KMS-11 (cell line): ENCODE measurements at regions not wholly inside any gene's neighbourhood (a gene's known extent, or its start where the extent isn't known, plus 50 kb on each side); places are given as distances from the start of the nearest gene placed in this dataset.
"Not testable (repeated sequence)": the region's sequence is repeated elsewhere in the genome, so short reads cannot be mapped to it uniquely, and the experiment has no call there.

ENCODE experiments used
- H2AFZ ChIP-seq: fragments of 200-600 bp; sonication (generic); 2 replicates; pipeline ENCODE4 v1.6.1; 2016; ENCODE audit warnings: antibody characterized with exemption, mixed run types, low read depth
- H3K27ac ChIP-seq: fragments of 200-600 bp; sonication (generic); 2 replicates; pipeline ENCODE4 v1.6.1; 2016; ENCODE audit warnings: mild to moderate bottlenecking, mixed run types
- H3K27me3 ChIP-seq: fragments of 200-600 bp; sonication (generic); 2 replicates; pipeline ENCODE4 v1.6.1; 2017; ENCODE audit warnings: mild to moderate bottlenecking, low read depth, mixed run types, moderate library complexity; ENCODE audit not compliant: insufficient read depth
- H3K36me3 ChIP-seq: fragments of 200-600 bp; sonication (generic); 2 replicates; pipeline ENCODE4 v1.6.1; 2017; ENCODE audit warnings: mild to moderate bottlenecking, mixed run types; ENCODE audit not compliant: insufficient read depth
- H3K4me1 ChIP-seq: fragments of 200-600 bp; sonication (generic); 2 replicates; pipeline ENCODE4 v1.6.1; 2016; ENCODE audit warnings: mild to moderate bottlenecking, low read depth, mixed run types; ENCODE audit not compliant: poor library complexity, severe bottlenecking
- H3K4me2 ChIP-seq: fragments of 200-600 bp; sonication (generic); 2 replicates; pipeline ENCODE4 v1.7.0; 2016; ENCODE audit warnings: mild to moderate bottlenecking, mixed run types
- H3K4me3 ChIP-seq: fragments of 200-600 bp; sonication (generic); IDR thresholded peaks from 2 replicates; pipeline ENCODE4 v1.6.1; 2017; ENCODE audit warnings: low read depth, low read length, mixed read lengths; ENCODE audit not compliant: insufficient read depth
- H3K79me2 ChIP-seq: fragments of 200-600 bp; sonication (generic); 2 replicates; pipeline ENCODE4 v1.6.1; 2016; ENCODE audit warnings: low read depth, mixed run types; ENCODE audit not compliant: insufficient read depth
- H3K9ac ChIP-seq: fragments of 200-600 bp; sonication (generic); 2 replicates; pipeline ENCODE4 v1.6.1; 2016; ENCODE audit warnings: mild to moderate bottlenecking, mixed run types
- H4K20me1 ChIP-seq: fragments of 200-600 bp; sonication (generic); 2 replicates; pipeline ENCODE4 v1.6.1; 2016; ENCODE audit warnings: mild to moderate bottlenecking, mixed run types; ENCODE audit not compliant: insufficient read depth
- TF ChIP-seq, protein P1 (sequence below): fragments of 200-600 bp; sonication (generic); conservative IDR thresholded peaks from 2 replicates; pipeline ENCODE4 v1.6.1; 2017; ENCODE audit warnings: low read depth, mild to moderate bottlenecking, antibody characterized with exemption, low read length, moderate library complexity, mixed read lengths

GRCh38 chr12:25702553-25702952 lies 149.5 kb upstream of the LMNTD1 start:
- H4K20me1 ChIP-seq, result no peaks in the 10 kb centered on the region
- TF ChIP-seq, protein P1, sequence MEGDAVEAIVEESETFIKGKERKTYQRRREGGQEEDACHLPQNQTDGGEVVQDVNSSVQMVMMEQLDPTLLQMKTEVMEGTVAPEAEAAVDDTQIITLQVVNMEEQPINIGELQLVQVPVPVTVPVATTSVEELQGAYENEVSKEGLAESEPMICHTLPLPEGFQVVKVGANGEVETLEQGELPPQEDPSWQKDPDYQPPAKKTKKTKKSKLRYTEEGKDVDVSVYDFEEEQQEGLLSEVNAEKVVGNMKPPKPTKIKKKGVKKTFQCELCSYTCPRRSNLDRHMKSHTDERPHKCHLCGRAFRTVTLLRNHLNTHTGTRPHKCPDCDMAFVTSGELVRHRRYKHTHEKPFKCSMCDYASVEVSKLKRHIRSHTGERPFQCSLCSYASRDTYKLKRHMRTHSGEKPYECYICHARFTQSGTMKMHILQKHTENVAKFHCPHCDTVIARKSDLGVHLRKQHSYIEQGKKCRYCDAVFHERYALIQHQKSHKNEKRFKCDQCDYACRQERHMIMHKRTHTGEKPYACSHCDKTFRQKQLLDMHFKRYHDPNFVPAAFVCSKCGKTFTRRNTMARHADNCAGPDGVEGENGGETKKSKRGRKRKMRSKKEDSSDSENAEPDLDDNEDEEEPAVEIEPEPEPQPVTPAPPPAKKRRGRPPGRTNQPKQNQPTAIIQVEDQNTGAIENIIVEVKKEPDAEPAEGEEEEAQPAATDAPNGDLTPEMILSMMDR, result no peak
- H3K4me1 ChIP-seq, result no peaks in the 10 kb centered on the region
- H3K4me3 ChIP-seq, result no peak overlapping the region
- H3K9ac ChIP-seq, result no peak overlapping the region
- H3K27me3 ChIP-seq, result no peaks in the 10 kb centered on the region
- no peak overlapping the region for H3K4me2 ChIP-seq
- H3K79me2 ChIP-seq, result no peaks in the 10 kb centered on the region
- H3K27ac ChIP-seq, result no peak overlapping the region
- H2AFZ ChIP-seq, result no peak overlapping the region
- no peaks in the 10 kb centered on the region for H3K36me3 ChIP-seq

DNA sequence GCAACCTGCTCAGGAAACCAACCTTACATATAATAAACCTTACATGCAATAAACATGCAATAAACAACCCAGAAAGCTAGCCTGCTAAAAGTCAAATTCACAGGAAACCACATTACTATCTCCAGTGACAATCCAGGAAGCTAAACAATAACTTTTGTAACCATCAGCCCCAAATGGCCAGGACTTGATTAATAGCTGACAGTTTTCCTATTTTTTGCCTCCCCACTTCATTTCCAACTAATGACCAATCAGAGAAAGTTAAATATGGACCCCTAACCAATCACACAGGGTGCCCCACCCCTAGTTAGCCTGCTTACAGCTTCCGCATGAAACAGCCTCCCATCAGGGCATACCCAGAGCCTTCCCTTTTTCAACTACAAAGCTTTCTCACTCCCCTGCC lies 152.2 kb upstream of the LMNTD1 start:
- H3K4me2 ChIP-seq, result no peak overlapping the region
- TF ChIP-seq, protein P1, result no peak
- H3K4me1 ChIP-seq, result no peaks in the 10 kb centered on the region

GRCh38 chr12:25706646-25707045 lies 153.6 kb upstream of the LMNTD1 start:
- not testable (repeated sequence) for H3K4me1 ChIP-seq, H3K79me2 ChIP-seq, H3K4me3 ChIP-seq, H3K4me2 ChIP-seq, H3K27ac ChIP-seq, H3K36me3 ChIP-seq, H2AFZ ChIP-seq, H3K27me3 ChIP-seq, H4K20me1 ChIP-seq, H3K9ac ChIP-seq

More for the DNA sequence above, 152.2 kb upstream of the LMNTD1 start:
- H2AFZ ChIP-seq, result no peak overlapping the region
- no peak overlapping the region for H3K27ac ChIP-seq
- H3K79me2 ChIP-seq, result no peaks in the 10 kb centered on the region
- no peak overlapping the region for H3K4me3 ChIP-seq
- H3K9ac ChIP-seq, result no peak overlapping the region
- no peaks in the 10 kb centered on the region for H3K27me3 ChIP-seq
- no peaks in the 10 kb centered on the region for H4K20me1 ChIP-seq
- no peaks in the 10 kb centered on the region for H3K36me3 ChIP-seq

- no peaks in the 10 kb centered on the region for H3K36me3 ChIP-seq
Measured at GRCh38 chr12:25707056-25707455, 154.0 kb upstream of the LMNTD1 start.

GRCh38 chr12:25708661-25709060 lies 155.6 kb upstream of the LMNTD1 start:
- H3K4me2 ChIP-seq, result no peak overlapping the region
- no peaks in the 10 kb centered on the region for H3K27me3 ChIP-seq
- TF ChIP-seq, protein P1, result no peak
- no peak overlapping the region for H3K9ac ChIP-seq
- no peaks in the 10 kb centered on the region for H3K79me2 ChIP-seq
- no peak overlapping the region for H2AFZ ChIP-seq
- no peak overlapping the region for H3K27ac ChIP-seq
- no peak overlapping the region for H3K4me3 ChIP-seq
- H3K36me3 ChIP-seq, result no peaks in the 10 kb centered on the region
- H4K20me1 ChIP-seq, result no peaks in the 10 kb centered on the region
- H3K4me1 ChIP-seq, result peaks cover 20% of the 10 kb centered on the region

More at GRCh38 chr12:25707056-25707455, 154.0 kb upstream of the LMNTD1 start:
- Histone ChIP-seq H3K79me2 (no peaks in the 10 kb centered on the region), H3K4me2 (no peak overlapping the region), H3K27ac (no peak overlapping the region), H3K27me3 (no peaks in the 10 kb centered on the region), H3K4me3 (no peak overlapping the region), H3K9ac (no peak overlapping the region), H4K20me1 (no peaks in the 10 kb centered on the region), H2AFZ (no peak overlapping the region), H3K4me1 (peaks cover 4% of the 10 kb centered on the region)
- TF ChIP-seq, protein P1, result no peak
